Tibial nerve (tissue), 4 donors: ENCODE measurements at regions not wholly inside any gene's neighbourhood (a gene's known extent, or its start where the extent isn't known, plus 50 kb on each side); places are given as distances from the start of the nearest gene placed in this dataset.

Experiments
- EP300 ChIP-seq, 2 donors: sonication (generic); formaldehyde crosslinking; IDR thresholded peaks; one replicate each; pipeline ENCODE4 v1.6.1; 2017; ENCODE audit warnings: antibody characterized with exemption in 2 of 2, mild to moderate bottlenecking in 1 of 2
- POLR2A ChIP-seq, 2 donors: fragments of 450-650 bp; IDR thresholded peaks; one replicate each; pipeline ENCODE4 v1.6.1; 2017; ENCODE audit warnings: antibody characterized with exemption in 2 of 2, mild to moderate bottlenecking in 2 of 2, moderate library complexity in 2 of 2
- TF ChIP-seq, protein P1 (sequence below), 5 experiments: fragments of 200-600 bp in 3 of 5; fragments of 450-650 bp in 2 of 5; sonication (generic) in 3 of 5; IDR thresholded peaks; one replicate each; pipeline ENCODE4 v1.5.1; 2016 to 2019; ENCODE audit warnings: antibody characterized with exemption in 5 of 5, mild to moderate bottlenecking in 3 of 5, moderate library complexity in 2 of 5

DNA sequence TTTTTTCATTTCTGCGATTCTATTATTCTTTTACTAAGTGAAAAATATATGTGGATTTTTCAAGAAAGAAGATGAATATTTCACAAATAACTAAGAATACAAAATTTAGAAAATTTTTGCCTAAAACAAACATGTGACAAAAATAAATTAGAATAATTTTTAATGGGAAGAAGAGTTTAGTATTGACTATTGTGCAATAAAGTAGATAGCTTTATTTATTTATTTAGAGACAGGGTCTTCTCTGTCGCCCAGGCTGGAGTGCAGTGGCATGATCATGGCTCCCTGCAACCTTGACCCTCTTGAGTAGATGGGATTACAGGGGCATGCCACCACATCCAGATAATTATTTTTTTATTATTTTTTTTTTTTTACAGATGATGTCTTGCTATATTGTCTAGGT, 95.3 kb upstream of the PAQR3 start:
- TF ChIP-seq, protein P1, sequence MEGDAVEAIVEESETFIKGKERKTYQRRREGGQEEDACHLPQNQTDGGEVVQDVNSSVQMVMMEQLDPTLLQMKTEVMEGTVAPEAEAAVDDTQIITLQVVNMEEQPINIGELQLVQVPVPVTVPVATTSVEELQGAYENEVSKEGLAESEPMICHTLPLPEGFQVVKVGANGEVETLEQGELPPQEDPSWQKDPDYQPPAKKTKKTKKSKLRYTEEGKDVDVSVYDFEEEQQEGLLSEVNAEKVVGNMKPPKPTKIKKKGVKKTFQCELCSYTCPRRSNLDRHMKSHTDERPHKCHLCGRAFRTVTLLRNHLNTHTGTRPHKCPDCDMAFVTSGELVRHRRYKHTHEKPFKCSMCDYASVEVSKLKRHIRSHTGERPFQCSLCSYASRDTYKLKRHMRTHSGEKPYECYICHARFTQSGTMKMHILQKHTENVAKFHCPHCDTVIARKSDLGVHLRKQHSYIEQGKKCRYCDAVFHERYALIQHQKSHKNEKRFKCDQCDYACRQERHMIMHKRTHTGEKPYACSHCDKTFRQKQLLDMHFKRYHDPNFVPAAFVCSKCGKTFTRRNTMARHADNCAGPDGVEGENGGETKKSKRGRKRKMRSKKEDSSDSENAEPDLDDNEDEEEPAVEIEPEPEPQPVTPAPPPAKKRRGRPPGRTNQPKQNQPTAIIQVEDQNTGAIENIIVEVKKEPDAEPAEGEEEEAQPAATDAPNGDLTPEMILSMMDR (IDR thresholded peaks at IDR 0.05), result no peak
- TF ChIP-seq EP300 (IDR thresholded peaks at IDR 0.05), result no peak
- TF ChIP-seq POLR2A (IDR thresholded peaks at IDR 0.05), result no peak
